UCSD-AML1 (cell line): ENCODE measurements at regions not wholly inside any gene's neighbourhood (a gene's known extent, or its start where the extent isn't known, plus 50 kb on each side); places are given as distances from the start of the nearest gene placed in this dataset.

ENCODE experiments used
- DNase-seq: peaks from one replicate; lab custom pipeline; 2025; ENCODE audit not compliant: unreplicated experiment; lab: John Stamatoyannopoulos, UW

GRCh38 chr5:91438871-91439270, 55.8 kb upstream of the ARRDC3 start:
- no peak for DNase-seq

DNA sequence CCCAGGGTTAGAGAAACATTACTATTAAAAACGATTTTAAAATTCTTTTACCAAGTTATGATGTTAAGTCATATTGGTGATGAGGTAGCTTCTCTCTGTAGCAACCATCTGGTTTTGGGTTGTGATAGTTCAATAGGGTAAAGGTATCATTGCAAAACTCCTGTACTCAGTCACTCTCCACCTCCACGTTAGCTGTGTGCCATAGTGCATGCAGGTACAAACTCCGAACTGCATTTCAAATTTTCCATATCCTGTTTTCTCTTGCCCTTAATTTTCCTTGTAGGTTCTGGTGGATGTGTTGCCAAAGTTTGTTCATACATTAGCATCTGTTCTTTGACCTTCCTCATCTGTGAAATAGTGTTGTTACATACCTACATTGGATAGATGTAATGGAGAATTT, 53.1 kb upstream of the ARRDC3 start:
- DNase-seq: no peak

GRCh38 chr5:91434348-91434747, 51.2 kb upstream of the ARRDC3 start:
- DNase-seq: no peak

DNA sequence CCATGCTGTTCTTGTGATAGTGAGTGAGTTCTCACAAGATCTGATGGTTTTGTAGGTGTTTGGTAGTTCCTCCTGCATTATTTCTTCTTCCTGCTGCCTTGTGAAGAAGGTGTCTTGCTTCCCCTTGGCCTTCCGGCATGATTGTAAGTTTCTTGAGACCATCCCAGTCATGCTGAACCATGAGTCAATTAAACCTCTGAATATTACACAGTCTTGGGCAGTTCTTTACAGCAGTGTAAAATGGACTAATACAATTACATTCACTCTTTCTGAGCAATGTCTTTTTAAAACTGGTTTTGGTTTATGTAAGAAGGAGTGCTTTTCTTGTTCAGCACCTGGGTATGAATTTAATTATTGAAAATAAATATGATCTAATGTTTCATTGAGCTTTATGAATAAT, 50.7 kb upstream of the ARRDC3 start:
- no peak for DNase-seq
